HFF-Myc (cell line): ENCODE measurements at regions not wholly inside any gene's neighbourhood (a gene's known extent, or its start where the extent isn't known, plus 50 kb on each side); places are given as distances from the start of the nearest gene placed in this dataset.
"Not testable (repeated sequence)": the region's sequence is repeated elsewhere in the genome, so short reads cannot be mapped to it uniquely, and the experiment has no call there.

Source experiments
- DNase-seq: peaks from one replicate; pipeline ENCODE4 v3.0.0-alpha.2; 2011; ENCODE audit warnings: low read depth; ENCODE audit errors: extremely low read depth
- H3K4me3 ChIP-seq: replicated peaks from 2 replicates; pipeline ENCODE4 v1.5.1; 2011; ENCODE audit warnings: low read depth, mild to moderate bottlenecking, control low read depth, low read length
- TF ChIP-seq, protein P1 (sequence below): IDR thresholded peaks from 2 replicates; pipeline ENCODE4 v1.5.1; 2012; ENCODE audit warnings: mild to moderate bottlenecking, low read depth, low read length, control low read depth; ENCODE audit errors: missing control alignments

GRCh38 chr7:91568138-91568537 is 303.9 kb downstream of the FZD1 start:
- no peak for DNase-seq
- no peak overlapping the region for H3K4me3 ChIP-seq
- TF ChIP-seq, protein P1, sequence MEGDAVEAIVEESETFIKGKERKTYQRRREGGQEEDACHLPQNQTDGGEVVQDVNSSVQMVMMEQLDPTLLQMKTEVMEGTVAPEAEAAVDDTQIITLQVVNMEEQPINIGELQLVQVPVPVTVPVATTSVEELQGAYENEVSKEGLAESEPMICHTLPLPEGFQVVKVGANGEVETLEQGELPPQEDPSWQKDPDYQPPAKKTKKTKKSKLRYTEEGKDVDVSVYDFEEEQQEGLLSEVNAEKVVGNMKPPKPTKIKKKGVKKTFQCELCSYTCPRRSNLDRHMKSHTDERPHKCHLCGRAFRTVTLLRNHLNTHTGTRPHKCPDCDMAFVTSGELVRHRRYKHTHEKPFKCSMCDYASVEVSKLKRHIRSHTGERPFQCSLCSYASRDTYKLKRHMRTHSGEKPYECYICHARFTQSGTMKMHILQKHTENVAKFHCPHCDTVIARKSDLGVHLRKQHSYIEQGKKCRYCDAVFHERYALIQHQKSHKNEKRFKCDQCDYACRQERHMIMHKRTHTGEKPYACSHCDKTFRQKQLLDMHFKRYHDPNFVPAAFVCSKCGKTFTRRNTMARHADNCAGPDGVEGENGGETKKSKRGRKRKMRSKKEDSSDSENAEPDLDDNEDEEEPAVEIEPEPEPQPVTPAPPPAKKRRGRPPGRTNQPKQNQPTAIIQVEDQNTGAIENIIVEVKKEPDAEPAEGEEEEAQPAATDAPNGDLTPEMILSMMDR, result no peak

- TF ChIP-seq, protein P1, result no peak
- DNase-seq, result no peak
- no peak overlapping the region for H3K4me3 ChIP-seq
Measured at GRCh38 chr7:91569728-91570457, 305.7 kb downstream of the FZD1 start.

DNA sequence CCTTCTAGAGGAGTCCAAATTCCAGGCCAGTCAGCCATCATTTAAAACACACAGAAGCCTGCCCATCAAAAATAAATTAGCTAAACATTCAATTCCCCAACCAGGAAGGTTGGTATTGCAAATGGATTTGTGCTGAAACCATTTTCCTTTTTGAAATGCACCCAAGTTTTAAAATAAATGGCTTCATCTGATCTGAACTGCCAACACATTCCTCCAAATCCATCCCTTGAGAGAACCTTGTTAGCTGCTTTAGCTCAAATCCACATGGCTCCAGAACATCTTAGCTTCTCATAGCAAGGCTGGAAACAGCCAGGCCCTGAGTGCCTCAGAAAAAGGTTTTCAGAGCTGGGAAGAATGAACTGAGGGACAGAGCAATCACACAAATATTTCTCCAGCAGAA is 306.3 kb downstream of the FZD1 start:
- H3K4me3 ChIP-seq, result no peak overlapping the region
- no peak for DNase-seq
- TF ChIP-seq, protein P1, result no peak

GRCh38 chr7:91571601-91572000 is 307.4 kb downstream of the FZD1 start:
- DNase-seq, result no peak
- H3K4me3 ChIP-seq, result no peak overlapping the region
- TF ChIP-seq, protein P1, result no peak

DNA sequence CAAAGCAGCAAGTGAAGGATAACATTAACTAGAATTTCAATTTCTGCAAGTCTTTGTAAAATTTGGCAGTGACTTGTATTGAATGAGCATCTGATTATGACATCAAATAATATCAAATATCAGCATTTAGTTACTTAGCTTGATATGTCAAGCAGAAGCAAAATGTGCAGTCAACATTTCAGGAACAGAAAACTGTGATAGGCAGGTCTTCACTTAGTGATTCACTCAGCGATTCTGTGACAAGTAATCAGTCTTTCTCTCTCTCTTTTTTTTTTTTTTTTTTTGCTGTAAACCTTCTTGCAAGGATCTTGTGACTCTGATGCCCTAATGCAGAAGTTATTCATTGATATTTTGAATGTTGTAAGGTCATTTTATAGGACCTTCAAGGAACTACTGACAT is 307.1 kb downstream of the MTERF1 start:
- no peak for DNase-seq
- TF ChIP-seq, protein P1, result no peak
- no peak overlapping the region for H3K4me3 ChIP-seq

GRCh38 chr7:91576459-91576858 is 304.0 kb downstream of the MTERF1 start:
- H3K4me3 ChIP-seq, DNase-seq: not testable (repeated sequence)

- TF ChIP-seq, protein P1, result no peak
- no peak for DNase-seq
- H3K4me3 ChIP-seq, result no peak overlapping the region
Measured at GRCh38 chr7:91579837-91580236, 300.7 kb downstream of the MTERF1 start.
